ENCODE measurements at regions not wholly inside any gene's neighbourhood (a gene's known extent, or its start where the extent isn't known, plus 50 kb on each side); places are given as distances from the start of the nearest gene placed in this dataset.

DNA sequence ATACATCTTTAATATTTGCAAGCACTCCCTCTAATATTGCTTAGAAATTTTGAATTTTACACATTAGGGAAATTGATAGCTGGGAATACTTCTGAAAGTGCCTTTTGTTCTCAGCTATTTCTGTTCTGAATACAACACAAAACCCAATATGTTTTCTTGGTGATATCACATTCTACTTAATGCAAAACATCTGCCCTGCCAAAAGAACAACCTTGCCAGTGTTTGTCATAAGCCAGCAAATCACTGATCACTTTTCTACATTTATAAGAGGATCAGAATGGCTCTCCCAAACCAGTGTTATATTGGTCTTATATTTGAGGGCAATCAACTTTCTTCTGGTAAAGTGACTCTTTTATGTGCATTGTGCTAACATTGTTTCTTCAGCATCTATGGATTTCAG is 126.8 kb upstream of the APOOL start:
- TF ChIP-seq, protein P1, sequence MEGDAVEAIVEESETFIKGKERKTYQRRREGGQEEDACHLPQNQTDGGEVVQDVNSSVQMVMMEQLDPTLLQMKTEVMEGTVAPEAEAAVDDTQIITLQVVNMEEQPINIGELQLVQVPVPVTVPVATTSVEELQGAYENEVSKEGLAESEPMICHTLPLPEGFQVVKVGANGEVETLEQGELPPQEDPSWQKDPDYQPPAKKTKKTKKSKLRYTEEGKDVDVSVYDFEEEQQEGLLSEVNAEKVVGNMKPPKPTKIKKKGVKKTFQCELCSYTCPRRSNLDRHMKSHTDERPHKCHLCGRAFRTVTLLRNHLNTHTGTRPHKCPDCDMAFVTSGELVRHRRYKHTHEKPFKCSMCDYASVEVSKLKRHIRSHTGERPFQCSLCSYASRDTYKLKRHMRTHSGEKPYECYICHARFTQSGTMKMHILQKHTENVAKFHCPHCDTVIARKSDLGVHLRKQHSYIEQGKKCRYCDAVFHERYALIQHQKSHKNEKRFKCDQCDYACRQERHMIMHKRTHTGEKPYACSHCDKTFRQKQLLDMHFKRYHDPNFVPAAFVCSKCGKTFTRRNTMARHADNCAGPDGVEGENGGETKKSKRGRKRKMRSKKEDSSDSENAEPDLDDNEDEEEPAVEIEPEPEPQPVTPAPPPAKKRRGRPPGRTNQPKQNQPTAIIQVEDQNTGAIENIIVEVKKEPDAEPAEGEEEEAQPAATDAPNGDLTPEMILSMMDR (IDR thresholded peaks at IDR 0.05; ENCODE audit: low read length): no peak
- TF ChIP-seq EZH2 (IDR thresholded peaks at IDR 0.05; ENCODE audit: borderline replicate concordance, low read length): no peak

Data from OCI-LY1 (cell line).